Activated T-cell treated with anti-CD3 and anti-CD28 coated beads for 4 hours (primary cell): ENCODE measurements at regions not wholly inside any gene's neighbourhood (a gene's known extent, or its start where the extent isn't known, plus 50 kb on each side); places are given as distances from the start of the nearest gene placed in this dataset.
"Not testable (repeated sequence)": the region's sequence is repeated elsewhere in the genome, so short reads cannot be mapped to it uniquely, and the experiment has no call there.

Source experiments
- DNase-seq: peaks from one replicate; pipeline ENCODE4 v3.0.0-alpha.2; 2020

DNA sequence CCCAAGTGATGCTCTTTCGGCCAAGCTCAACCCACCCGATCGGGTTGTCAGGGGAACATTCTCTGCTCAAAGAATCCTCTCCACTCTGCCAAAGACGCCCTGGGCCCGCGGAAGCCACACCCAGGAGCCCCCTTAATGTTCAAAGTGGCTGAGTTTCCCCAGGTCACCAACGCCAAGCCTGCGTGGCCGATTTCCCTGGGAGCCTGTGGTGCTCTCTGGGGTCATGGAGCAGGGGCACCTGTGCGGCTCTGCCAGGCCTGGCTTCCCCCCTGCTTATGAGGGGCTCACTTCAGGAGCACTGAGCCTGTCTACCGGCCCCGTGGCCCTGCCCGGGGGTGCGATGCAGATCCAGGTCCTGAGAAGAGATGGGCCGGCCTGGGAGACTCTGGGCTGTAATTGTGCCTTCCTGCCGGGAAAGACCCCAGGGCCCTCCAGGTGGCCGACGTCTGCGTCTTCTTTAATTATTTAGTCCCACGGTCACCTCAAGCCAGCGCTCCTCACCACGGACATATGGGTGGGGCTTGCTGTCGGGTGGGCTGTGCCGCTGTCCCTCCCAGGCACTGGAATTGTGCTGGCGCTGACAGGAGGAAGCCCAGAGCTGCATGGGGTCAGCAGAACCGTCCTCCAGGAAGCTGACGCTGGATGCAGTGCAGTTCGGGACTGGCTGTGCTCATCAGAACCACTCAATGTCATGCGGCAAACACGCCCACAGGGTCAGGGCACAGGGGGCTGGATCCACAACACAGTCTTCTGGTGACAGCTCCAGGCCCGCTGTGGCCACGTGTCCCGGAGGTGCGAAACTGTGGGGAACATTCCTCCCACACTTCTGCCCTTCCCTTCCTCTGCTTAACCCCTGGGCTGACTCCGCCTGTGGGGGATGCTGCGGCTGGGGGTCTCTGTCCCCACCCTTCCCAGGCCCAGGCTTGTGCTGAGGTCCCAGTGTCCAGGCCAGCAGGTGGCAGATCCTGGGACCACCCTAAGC lies 267.6 kb upstream of the SFSWAP start:
- no peak for DNase-seq

GRCh38 chr12:131444220-131445164 lies 266.4 kb upstream of the SFSWAP start:
- DNase-seq: no peak

DNA sequence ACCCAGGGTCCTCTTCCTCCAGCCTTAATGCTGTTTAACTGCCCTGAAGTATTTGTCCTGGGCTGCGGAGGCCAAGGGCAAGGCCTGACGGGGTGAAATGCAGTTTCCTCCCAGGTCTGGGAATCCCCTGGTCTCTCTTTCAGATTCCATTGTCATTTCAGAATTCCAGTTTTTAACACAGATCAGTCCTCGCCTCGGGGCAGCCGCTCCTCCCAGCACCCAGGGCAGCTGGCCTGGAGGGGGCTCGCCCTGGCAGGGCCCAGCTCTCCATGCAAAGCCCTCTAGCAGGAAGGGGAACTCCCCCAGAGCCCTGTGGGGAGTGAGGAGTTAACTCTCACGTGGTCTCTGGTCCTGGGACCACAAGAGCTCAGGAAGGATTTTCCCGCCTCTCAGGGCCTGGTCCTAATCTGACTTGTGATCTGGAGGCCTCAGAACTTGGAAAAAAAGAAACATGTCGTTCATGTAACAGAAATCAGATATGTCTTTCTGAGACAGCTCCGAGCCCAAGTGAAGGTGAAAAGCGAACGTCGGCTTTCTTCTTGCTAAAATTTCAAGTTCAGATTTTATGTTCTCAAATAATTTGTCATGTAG lies 265.6 kb upstream of the SFSWAP start:
- no peak for DNase-seq

GRCh38 chr12:131445795-131446194 lies 265.1 kb upstream of the SFSWAP start:
- DNase-seq: no peak

- DNase-seq: not testable (repeated sequence)
Observed at GRCh38 chr12:131447636-131448035, 263.3 kb upstream of the SFSWAP start.

GRCh38 chr12:131448254-131448795 lies 262.6 kb upstream of the SFSWAP start:
- DNase-seq: no peak

DNA sequence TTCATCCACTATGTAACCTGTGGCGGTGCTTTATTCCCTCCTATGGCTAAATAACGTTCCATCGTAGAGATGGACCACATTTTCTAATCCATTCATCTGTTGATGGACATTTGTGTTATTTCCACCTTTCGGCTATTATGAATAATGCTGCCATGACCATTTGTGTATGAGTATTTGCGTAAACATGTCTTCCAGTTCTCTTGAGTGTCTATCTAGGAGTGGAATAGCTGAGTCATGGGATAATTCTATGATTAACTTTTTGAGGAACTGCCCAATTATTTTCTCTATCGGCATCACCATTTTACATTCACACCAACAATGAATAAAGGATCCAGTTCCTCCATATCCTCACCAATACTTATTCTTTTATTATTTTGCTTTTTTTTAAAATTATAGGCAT lies 261.9 kb upstream of the SFSWAP start:
- DNase-seq: no peak

DNA sequence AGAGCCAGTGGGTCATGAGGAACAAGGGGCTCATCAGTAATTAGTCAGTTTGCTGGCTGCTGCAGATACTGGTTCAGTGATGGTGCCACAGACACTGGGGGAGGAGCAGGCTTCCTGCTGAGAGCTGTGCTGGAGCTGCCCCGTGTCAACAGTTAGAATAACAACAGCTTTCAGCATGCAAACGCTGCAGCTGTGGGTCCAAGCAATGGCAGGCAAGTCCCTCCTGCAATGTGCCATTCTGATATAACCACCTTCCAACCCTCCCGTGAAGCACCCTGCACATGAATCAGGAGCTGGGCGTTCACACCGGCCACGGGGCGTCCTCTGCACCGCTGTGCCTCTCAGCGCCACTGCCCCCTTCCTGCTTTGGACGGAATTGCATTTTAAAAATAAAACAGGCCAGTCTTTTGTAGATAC lies 258.4 kb upstream of the SFSWAP start:
- no peak for DNase-seq

- DNase-seq: no peak
Observed at GRCh38 chr12:131454418-131455217, 256.3 kb upstream of the SFSWAP start.

GRCh38 chr12:131455218-131455506 lies 255.7 kb upstream of the SFSWAP start:
- DNase-seq: no peak

DNA sequence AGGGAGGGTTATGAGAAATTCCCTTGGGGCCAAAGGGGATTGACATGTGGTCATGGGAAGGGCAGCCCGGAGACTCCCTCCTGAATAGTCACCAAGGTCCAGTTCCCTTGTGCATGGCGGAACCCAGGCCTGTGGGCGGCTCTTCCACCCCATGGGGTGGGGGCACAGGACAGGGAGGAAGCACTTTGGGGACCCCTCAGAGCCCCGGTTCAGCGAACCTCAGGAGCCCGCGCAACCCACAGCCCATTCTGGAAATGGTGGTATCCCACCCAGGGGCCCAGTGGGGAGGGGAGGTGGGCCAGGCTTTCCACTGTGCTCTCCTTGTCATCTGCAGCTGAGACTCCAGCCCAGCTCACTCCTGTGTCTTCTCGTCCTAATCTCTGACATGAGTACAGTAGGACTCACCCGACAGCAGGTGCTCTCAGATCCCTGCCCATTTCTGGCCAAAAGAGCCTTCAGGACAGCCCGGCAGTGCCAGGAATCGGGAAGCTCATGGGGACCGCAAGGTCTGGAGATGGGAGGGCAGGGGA lies 255.2 kb upstream of the SFSWAP start:
- no peak for DNase-seq

- no peak for DNase-seq
Observed at GRCh38 chr12:131456301-131457027, 254.4 kb upstream of the SFSWAP start.

GRCh38 chr12:131457028-131457310 lies 253.9 kb upstream of the SFSWAP start:
- no peak for DNase-seq

- no peak for DNase-seq
Observed at GRCh38 chr12:131457331-131458047, 253.4 kb upstream of the SFSWAP start.

- DNase-seq: no peak
Observed at GRCh38 chr12:131458048-131458374, 252.9 kb upstream of the SFSWAP start.

DNA sequence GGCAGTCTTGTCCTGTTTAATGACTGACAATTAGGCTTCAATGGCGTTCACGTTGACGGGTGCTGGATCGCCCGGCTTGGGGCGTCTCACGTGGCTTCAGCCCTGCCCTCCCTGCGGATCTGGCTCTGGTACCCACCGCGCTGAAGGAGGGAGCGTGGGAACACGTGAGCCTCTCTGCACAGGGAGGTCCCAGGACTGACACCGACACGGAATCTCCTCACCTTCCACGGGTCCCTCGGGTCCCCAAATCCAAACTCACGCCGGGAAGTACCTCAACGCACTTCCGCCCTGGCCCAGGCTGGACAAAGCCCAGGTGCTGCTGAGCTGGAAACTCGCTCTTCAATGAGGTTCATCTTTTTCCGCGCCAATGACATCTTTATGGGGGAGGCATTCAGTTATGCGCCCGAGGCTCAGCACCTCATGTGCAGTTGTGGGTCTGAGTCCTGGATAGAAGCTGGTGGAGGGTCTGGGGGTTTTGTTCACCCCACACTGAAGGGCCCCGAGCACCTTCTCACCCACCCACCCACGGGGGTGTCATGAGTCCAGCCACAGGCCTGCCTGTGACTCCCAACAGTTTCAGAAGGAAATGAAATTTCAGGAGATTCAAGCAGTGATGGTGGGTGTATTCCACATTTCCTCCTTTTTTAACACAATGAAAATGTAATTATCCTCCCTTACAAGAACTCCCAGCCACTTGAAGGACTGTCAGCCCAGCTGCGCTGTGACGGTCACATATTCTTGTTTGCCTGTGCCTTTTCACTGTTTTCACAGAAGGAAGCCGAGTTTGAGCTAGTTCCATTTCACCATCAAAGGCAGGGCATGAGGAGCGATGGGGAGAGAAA lies 251.7 kb upstream of the SFSWAP start:
- DNase-seq: no peak

- DNase-seq: no peak
Observed at GRCh38 chr12:131459773-131460365, 251.0 kb upstream of the SFSWAP start.

DNA sequence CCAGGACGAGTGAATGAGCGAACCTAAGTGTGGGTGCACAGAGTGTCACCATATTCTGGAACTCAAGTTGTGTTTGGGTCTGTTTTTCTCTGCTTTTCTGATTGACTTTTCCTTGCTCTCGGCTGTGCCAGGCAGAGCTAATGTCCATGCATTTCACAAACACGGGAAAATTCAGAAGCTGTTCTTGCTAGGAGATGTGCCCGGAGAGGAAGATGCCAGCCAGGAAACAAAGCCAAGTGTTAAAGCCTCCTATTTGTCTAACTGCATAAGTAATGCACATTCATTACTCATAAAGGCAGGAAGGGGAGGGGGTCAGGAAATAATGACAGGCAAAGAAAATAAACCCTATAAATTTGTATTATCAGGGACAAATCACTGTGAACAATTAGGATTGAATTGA lies 250.4 kb upstream of the SFSWAP start:
- DNase-seq: no peak

DNA sequence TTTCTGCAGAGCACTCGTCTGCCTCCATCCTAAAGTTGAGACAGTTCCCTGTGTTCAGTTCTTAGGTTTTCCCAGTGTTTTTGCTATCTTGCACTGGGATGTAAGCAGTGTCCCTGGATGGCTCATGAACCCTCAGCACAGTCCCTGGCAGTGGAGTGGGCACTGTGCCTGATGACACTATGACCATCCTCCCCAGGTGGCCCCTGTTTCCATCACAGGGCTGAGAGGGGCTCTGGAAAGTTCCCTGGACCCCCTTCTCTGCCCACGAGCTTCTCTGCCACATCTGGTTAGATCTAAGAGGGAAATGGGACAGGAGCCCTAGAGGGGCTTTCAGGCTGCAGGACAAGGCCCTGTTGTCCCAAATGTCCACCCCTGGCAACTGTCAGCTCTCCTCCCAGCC lies 249.8 kb upstream of the SFSWAP start:
- no peak for DNase-seq

- DNase-seq: no peak
Observed at GRCh38 chr12:131463174-131463573, 247.7 kb upstream of the SFSWAP start.
